Ascending aorta (tissue), 2 donors: ENCODE measurements at regions not wholly inside any gene's neighbourhood (a gene's known extent, or its start where the extent isn't known, plus 50 kb on each side); places are given as distances from the start of the nearest gene placed in this dataset.
"Not testable (repeated sequence)": the region's sequence is repeated elsewhere in the genome, so short reads cannot be mapped to it uniquely, and the experiment has no call there.

ENCODE experiments used
- DNase-seq, 2 donors: peaks; one replicate each; pipeline ENCODE4 v3.0.0-alpha.2; 2019; ENCODE audit warnings: low spot score in 2 of 2
- H3K27ac ChIP-seq, 2 donors: fragments of 200-600 bp; sonication (generic); one replicate each; pipeline ENCODE4 v1.5.1; 2016 to 2017; ENCODE audit warnings: mild to moderate bottlenecking in 1 of 2
- H3K27me3 ChIP-seq: fragments of 200-600 bp; sonication (generic); one replicate; pipeline ENCODE4 v1.5.1; 2017
- H3K36me3 ChIP-seq, 2 donors: fragments of 200-600 bp; sonication (generic); one replicate each; pipeline ENCODE4 v1.5.1; 2016
- H3K4me1 ChIP-seq, 2 donors: fragments of 200-600 bp; sonication (generic); one replicate each; pipeline ENCODE4 v1.5.1; 2016 to 2017; ENCODE audit warnings: mild to moderate bottlenecking in 1 of 2
- H3K4me3 ChIP-seq, 2 donors: fragments of 200-600 bp; sonication (generic); one replicate each; pipeline ENCODE4 v1.5.1; 2016 to 2017; ENCODE audit warnings: mild to moderate bottlenecking in 1 of 2
- H3K9me3 ChIP-seq, 2 donors: fragments of 200-600 bp; sonication (generic); one replicate each; pipeline ENCODE4 v1.5.1; 2016
- intact Hi-C: fragments of 100-400 bp; cut with DNase I; formaldehyde crosslinking; loops from one replicate; pipeline ENCODE4 v1.15.1; 2023
- TF ChIP-seq, protein P1 (sequence below), 3 experiments: fragments of 200-600 bp in 2 of 3; fragments of 450-650 bp in 1 of 3; sonication (generic) in 2 of 3; IDR thresholded peaks; one replicate each; pipeline ENCODE4 v1.5.1; 2016 to 2019; ENCODE audit warnings: antibody characterized with exemption in 3 of 3, mild to moderate bottlenecking in 1 of 3, moderate library complexity in 1 of 3

GRCh38 chr6:78365473-78365872 lies 501.9 kb upstream of the IRAK1BP1 start:
- no peak overlapping the region for H3K27ac ChIP-seq
- intact Hi-C loops: no loop called here
- H3K36me3 ChIP-seq: no peaks in the 10 kb centered on the region
- no peaks in the 10 kb centered on the region for H3K4me1 ChIP-seq
- H3K9me3 ChIP-seq: no peaks in the 10 kb centered on the region
- no peak for DNase-seq
- H3K27me3 ChIP-seq: no peaks in the 10 kb centered on the region
- TF ChIP-seq, protein P1, sequence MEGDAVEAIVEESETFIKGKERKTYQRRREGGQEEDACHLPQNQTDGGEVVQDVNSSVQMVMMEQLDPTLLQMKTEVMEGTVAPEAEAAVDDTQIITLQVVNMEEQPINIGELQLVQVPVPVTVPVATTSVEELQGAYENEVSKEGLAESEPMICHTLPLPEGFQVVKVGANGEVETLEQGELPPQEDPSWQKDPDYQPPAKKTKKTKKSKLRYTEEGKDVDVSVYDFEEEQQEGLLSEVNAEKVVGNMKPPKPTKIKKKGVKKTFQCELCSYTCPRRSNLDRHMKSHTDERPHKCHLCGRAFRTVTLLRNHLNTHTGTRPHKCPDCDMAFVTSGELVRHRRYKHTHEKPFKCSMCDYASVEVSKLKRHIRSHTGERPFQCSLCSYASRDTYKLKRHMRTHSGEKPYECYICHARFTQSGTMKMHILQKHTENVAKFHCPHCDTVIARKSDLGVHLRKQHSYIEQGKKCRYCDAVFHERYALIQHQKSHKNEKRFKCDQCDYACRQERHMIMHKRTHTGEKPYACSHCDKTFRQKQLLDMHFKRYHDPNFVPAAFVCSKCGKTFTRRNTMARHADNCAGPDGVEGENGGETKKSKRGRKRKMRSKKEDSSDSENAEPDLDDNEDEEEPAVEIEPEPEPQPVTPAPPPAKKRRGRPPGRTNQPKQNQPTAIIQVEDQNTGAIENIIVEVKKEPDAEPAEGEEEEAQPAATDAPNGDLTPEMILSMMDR (IDR thresholded peaks at IDR 0.05): no peak
- H3K4me3 ChIP-seq: no peak overlapping the region

DNA sequence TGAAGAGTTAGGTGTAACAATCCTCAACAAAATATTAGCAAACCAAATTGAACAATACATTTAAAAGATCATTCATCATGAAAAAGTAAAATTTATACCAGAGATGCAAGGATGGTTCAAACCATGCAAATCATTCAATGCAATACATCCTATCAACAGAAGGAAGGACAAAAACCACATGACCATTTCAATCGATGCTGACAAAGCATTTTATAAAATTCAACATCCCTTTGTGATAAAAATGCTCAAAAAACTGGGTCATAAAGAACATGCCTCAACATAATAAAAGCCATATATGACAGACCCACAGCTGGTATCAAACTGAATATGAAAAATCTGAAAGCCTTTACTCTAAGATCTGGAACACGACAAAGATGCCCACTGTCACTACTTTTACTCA lies 490.3 kb upstream of the IRAK1BP1 start:
- intact Hi-C loops: no loop called here
- TF ChIP-seq, protein P1 (IDR thresholded peaks at IDR 0.05): no peak
- Histone ChIP-seq H3K9me3 (peaks cover 0 to 13% of the 10 kb centered on the region in 2 donors), H3K27ac (no peak overlapping the region), H3K27me3 (no peaks in the 10 kb centered on the region), H3K4me1 (no peaks in the 10 kb centered on the region), H3K36me3 (no peaks in the 10 kb centered on the region), H3K4me3 (no peak overlapping the region)
- no peak for DNase-seq

DNA sequence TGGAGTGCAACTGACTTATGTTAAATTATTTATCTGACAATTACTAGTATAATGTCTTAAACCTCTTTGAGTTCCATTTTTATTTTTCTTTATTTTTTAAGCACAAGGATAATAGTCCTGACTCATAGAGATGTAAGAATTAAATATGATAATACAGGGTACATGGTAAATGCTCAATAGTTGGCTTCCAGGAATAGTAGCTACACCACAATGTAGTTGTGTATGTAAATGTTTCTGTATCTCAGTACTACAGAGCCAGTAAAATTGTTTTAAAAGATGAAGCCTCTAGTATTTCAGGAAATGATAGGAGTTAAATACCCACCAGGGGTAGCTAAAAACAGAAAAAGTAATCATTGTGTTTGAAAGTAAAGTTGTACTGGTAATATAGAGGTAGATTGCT lies 487.4 kb upstream of the IRAK1BP1 start:
- no peak overlapping the region for H3K27ac ChIP-seq
- DNase-seq: no peak
- TF ChIP-seq, protein P1 (IDR thresholded peaks at IDR 0.05): no peak
- H3K36me3 ChIP-seq: no peaks in the 10 kb centered on the region
- no peaks in the 10 kb centered on the region for H3K4me1 ChIP-seq
- no peak overlapping the region for H3K4me3 ChIP-seq
- H3K27me3 ChIP-seq: no peaks in the 10 kb centered on the region
- intact Hi-C loops: no loop called here
- peaks cover 0 to 13% of the 10 kb centered on the region in 2 donors for H3K9me3 ChIP-seq

DNA sequence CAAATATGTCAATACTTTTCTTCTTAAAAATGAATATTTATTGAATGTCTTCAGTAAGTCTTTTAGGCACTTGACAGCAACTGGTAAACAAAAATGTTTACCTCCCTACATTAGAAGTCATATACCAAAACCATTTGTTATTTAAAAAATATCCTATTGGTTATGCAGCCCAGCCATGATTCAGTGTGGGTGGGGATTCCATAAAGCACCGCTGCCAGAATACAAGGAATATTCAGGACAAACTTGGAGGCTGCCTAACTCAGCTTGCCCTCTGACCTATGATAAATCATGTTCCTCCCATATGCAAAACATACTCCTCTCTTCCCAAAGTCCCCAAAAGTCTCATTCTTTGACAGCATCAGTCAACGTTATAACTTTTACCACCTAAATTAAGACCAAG lies 486.8 kb upstream of the IRAK1BP1 start:
- intact Hi-C loops: no loop called here
- Histone ChIP-seq H3K36me3 (no peaks in the 10 kb centered on the region), H3K4me1 (no peaks in the 10 kb centered on the region), H3K27ac (no peak overlapping the region), H3K4me3 (no peak overlapping the region), H3K9me3 (peaks cover 0 to 13% of the 10 kb centered on the region in 2 donors), H3K27me3 (no peaks in the 10 kb centered on the region)
- DNase-seq: no peak
- TF ChIP-seq, protein P1 (IDR thresholded peaks at IDR 0.05): no peak

GRCh38 chr6:78383968-78384367 lies 483.4 kb upstream of the IRAK1BP1 start:
- H3K27ac ChIP-seq: no peak overlapping the region
- no peak overlapping the region for H3K4me3 ChIP-seq
- no peaks in the 10 kb centered on the region for H3K4me1 ChIP-seq
- H3K36me3 ChIP-seq: no peaks in the 10 kb centered on the region
- H3K9me3 ChIP-seq: peaks cover 0 to 21% of the 10 kb centered on the region in 2 donors
- intact Hi-C loops: no loop called here
- DNase-seq: no peak
- no peaks in the 10 kb centered on the region for H3K27me3 ChIP-seq
- TF ChIP-seq, protein P1 (IDR thresholded peaks at IDR 0.05): no peak

DNA sequence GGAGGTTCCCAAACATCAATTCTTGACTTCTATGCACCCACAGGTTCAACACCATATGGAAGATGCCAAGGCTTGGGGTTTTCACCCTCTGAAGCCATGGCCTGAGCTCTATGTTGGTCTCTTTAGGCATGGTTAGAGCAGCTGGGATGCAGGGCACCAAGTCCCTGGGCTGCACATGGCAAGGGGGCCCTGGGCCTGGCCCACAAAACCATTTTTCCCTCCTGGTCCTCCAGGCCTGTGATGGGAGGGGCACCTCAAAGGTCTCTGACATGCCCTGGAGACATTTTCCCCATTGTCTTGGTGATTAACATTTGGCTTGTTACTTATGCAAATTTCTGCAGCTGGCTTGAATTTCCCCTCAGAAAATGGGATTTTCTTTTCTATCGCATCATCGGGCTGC lies 480.5 kb upstream of the IRAK1BP1 start:
- H3K4me1 ChIP-seq, DNase-seq, H3K27ac ChIP-seq, H3K4me3 ChIP-seq, intact Hi-C loops, H3K36me3 ChIP-seq, H3K27me3 ChIP-seq, H3K9me3 ChIP-seq: not testable (repeated sequence)
